HFFc6 (cell line): ENCODE measurements at regions not wholly inside any gene's neighbourhood (a gene's known extent, or its start where the extent isn't known, plus 50 kb on each side); places are given as distances from the start of the nearest gene placed in this dataset.
A peak's percentile ranks its signal among the peaks of the same experiment; 100 is the strongest.

Experiments
- DNase-seq: peaks from one replicate; pipeline ENCODE4 v3.0.0-alpha.2; 2018
- H3K27ac Mint-ChIP-seq: 2 replicates; pipeline ENCODE4 v1.8.0; 2020; ENCODE audit warnings: mild to moderate bottlenecking, mixed read lengths
- H3K27me3 Mint-ChIP-seq: 2 replicates; pipeline ENCODE4 v1.8.0; 2021; ENCODE audit warnings: mild to moderate bottlenecking, moderate library complexity, mixed read lengths; ENCODE audit not compliant: insufficient read depth
- H3K36me3 Mint-ChIP-seq: 2 replicates; pipeline ENCODE4 v1.8.0; 2021; ENCODE audit warnings: low read depth, mixed read lengths
- H3K4me1 Mint-ChIP-seq: 2 replicates; pipeline ENCODE4 v1.8.0; 2020; ENCODE audit warnings: low read depth, mixed read lengths
- H3K4me3 Mint-ChIP-seq: 2 replicates; pipeline ENCODE4 v1.8.0; 2020; ENCODE audit warnings: mild to moderate bottlenecking, moderate library complexity, mixed read lengths
- H3K9me3 Mint-ChIP-seq: 2 replicates; pipeline ENCODE4 v1.8.0; 2020; ENCODE audit warnings: mild to moderate bottlenecking, mixed read lengths
- CTCF ChIP-seq: fragments of 200-600 bp; sonication (generic); IDR thresholded peaks from 2 replicates; pipeline ENCODE4 v1.5.0; 2021; ENCODE audit warnings: antibody characterized with exemption, mild to moderate bottlenecking

- Mint-ChIP-seq H3K9me3 (no peaks in the 10 kb centered on the region), H3K27ac (no peak overlapping the region), H3K36me3 (no peaks in the 10 kb centered on the region), H3K4me3 (no peak overlapping the region), H3K27me3 (no peaks in the 10 kb centered on the region), H3K4me1 (peaks cover 14% of the 10 kb centered on the region)
- no peak for TF ChIP-seq CTCF
- DNase-seq: no peak
Observed at GRCh38 chr6:143601504-143601903, 76.3 kb upstream of the PHACTR2 start.

GRCh38 chr6:143600821-143601220 is 76.9 kb upstream of the PHACTR2 start:
- no peak for DNase-seq
- Mint-ChIP-seq H3K27me3 (no peaks in the 10 kb centered on the region), H3K9me3 (no peaks in the 10 kb centered on the region), H3K4me1 (peaks cover 18% of the 10 kb centered on the region), H3K36me3 (no peaks in the 10 kb centered on the region), H3K4me3 (no peak overlapping the region), H3K27ac (no peak overlapping the region)
- no peak for TF ChIP-seq CTCF

GRCh38 chr6:143598466-143599080 is 79.2 kb upstream of the PHACTR2 start:
- no peak overlapping the region for H3K4me3 Mint-ChIP-seq
- no peak overlapping the region for H3K27ac Mint-ChIP-seq
- DNase-seq: no peak
- H3K9me3 Mint-ChIP-seq: no peaks in the 10 kb centered on the region
- H3K27me3 Mint-ChIP-seq: no peaks in the 10 kb centered on the region
- TF ChIP-seq CTCF: no peak
- peaks cover 29% of the 10 kb centered on the region for H3K4me1 Mint-ChIP-seq
- H3K36me3 Mint-ChIP-seq: no peaks in the 10 kb centered on the region

GRCh38 chr6:143596866-143597265 is 80.9 kb upstream of the PHACTR2 start:
- TF ChIP-seq CTCF: no peak
- Mint-ChIP-seq H3K4me1 (peaks cover 29% of the 10 kb centered on the region), H3K9me3 (no peaks in the 10 kb centered on the region), H3K27me3 (no peaks in the 10 kb centered on the region), H3K27ac (no peak overlapping the region), H3K36me3 (no peaks in the 10 kb centered on the region), H3K4me3 (no peak overlapping the region)
- DNase-seq: no peak

GRCh38 chr6:143595251-143596036 is 82.3 kb upstream of the PHACTR2 start:
- peak overlapping the region; percentile 11; the same call in 1 of the 2 replicates for H3K4me3 Mint-ChIP-seq
- DNase-seq: no peak
- TF ChIP-seq CTCF: no peak
- no peaks in the 10 kb centered on the region for H3K9me3 Mint-ChIP-seq
- H3K4me1 Mint-ChIP-seq: peaks cover 29% of the 10 kb centered on the region
- peaks cover 4% of the 10 kb centered on the region; the same call in 1 of the 2 replicates for H3K36me3 Mint-ChIP-seq
- H3K27ac Mint-ChIP-seq: 0 out of 2 replicates have a peak overlapping the region, but pooled peaks have one; percentile 9
- no peaks in the 10 kb centered on the region for H3K27me3 Mint-ChIP-seq
